Peyer's patch (tissue), 4 donors: ENCODE measurements at regions not wholly inside any gene's neighbourhood (a gene's known extent, or its start where the extent isn't known, plus 50 kb on each side); places are given as distances from the start of the nearest gene placed in this dataset.

ENCODE experiments used
- DNase-seq, 3 donors: peaks; one replicate each; pipeline ENCODE4 v3.0.0-alpha.2; 2017 to 2019
- H3K27ac ChIP-seq, 4 donors: fragments of 200-600 bp; sonication (generic); one replicate each; pipeline ENCODE4 v1.5.1; 2016 to 2019
- H3K27me3 ChIP-seq, 2 donors: fragments of 200-600 bp; sonication (generic); one replicate each; pipeline ENCODE4 v1.5.1; 2019
- H3K36me3 ChIP-seq, 3 donors: fragments of 200-600 bp; sonication (generic); one replicate each; pipeline ENCODE4 v1.5.1; 2016 to 2019
- H3K4me1 ChIP-seq, 4 donors: fragments of 200-600 bp; sonication (generic); one replicate each; pipeline ENCODE4 v1.5.1; 2016 to 2019
- H3K4me3 ChIP-seq, 4 donors: fragments of 200-600 bp; sonication (generic); 1 replicate in 3 of 4; 2 replicates in 1 of 4; pipeline ENCODE4 v1.5.1; 2016 to 2019; ENCODE audit warnings: mild to moderate bottlenecking in 1 of 4
- H3K9me3 ChIP-seq, 4 donors: fragments of 200-600 bp; sonication (generic); one replicate each; pipeline ENCODE4 v1.5.1; 2016 to 2019; ENCODE audit warnings: mild to moderate bottlenecking in 1 of 4
- POLR2A ChIP-seq, 2 donors: fragments of 450-650 bp; IDR thresholded peaks; one replicate each; pipeline ENCODE4 v1.5.1; 2017; ENCODE audit warnings: antibody characterized with exemption in 2 of 2, mild to moderate bottlenecking in 2 of 2, moderate library complexity in 2 of 2
- TF ChIP-seq, protein P1 (sequence below), 6 experiments: fragments of 450-650 bp in 4 of 6; fragments of 200-600 bp in 2 of 6; sonication (generic) in 1 of 6; IDR thresholded peaks; one replicate each; pipeline ENCODE4 v1.5.1; 2017 to 2019; ENCODE audit warnings: antibody characterized with exemption in 6 of 6, mild to moderate bottlenecking in 3 of 6, moderate library complexity in 1 of 6

DNA sequence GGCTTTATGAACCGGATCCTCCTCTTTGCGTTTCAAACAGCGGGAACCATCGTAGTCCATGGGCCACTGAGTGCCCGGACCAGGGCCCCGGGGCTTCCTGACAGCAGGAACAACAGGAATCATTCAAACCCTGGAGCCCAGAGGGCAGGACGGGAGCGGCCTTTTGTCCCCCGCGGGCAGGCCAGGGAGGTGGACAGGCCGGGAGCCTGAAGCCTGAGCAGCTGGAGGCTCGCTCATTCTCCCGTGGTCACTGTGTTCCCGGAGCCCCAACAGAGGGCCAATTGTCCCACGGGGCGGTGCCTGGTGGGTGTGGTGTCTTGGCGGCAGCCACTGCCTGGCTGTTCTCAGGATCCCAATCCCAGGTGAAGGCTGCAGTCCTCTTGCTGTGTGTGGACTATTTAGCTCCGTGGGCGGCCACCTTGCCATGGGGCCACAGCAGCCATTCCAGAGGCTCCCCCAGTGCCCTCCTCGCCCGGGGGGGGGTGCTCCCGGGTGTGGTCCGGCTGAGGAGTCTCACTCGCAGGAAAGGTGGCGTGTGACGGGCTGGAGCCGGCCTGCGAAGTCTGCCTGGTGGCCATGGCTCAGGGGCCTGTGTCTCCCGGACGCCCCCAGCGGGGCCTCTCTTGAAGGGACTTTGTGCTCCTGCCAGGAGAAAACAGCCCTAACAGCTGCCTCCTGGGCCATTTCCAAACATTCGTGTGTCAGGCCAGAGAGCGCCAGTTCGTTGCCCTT is 77.2 kb upstream of the BHLHE23 start:
- DNase-seq, result no peak
- TF ChIP-seq, protein P1, sequence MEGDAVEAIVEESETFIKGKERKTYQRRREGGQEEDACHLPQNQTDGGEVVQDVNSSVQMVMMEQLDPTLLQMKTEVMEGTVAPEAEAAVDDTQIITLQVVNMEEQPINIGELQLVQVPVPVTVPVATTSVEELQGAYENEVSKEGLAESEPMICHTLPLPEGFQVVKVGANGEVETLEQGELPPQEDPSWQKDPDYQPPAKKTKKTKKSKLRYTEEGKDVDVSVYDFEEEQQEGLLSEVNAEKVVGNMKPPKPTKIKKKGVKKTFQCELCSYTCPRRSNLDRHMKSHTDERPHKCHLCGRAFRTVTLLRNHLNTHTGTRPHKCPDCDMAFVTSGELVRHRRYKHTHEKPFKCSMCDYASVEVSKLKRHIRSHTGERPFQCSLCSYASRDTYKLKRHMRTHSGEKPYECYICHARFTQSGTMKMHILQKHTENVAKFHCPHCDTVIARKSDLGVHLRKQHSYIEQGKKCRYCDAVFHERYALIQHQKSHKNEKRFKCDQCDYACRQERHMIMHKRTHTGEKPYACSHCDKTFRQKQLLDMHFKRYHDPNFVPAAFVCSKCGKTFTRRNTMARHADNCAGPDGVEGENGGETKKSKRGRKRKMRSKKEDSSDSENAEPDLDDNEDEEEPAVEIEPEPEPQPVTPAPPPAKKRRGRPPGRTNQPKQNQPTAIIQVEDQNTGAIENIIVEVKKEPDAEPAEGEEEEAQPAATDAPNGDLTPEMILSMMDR (IDR thresholded peaks at IDR 0.05), result no peak
- no peak for TF ChIP-seq POLR2A (IDR thresholded peaks at IDR 0.05)

DNA sequence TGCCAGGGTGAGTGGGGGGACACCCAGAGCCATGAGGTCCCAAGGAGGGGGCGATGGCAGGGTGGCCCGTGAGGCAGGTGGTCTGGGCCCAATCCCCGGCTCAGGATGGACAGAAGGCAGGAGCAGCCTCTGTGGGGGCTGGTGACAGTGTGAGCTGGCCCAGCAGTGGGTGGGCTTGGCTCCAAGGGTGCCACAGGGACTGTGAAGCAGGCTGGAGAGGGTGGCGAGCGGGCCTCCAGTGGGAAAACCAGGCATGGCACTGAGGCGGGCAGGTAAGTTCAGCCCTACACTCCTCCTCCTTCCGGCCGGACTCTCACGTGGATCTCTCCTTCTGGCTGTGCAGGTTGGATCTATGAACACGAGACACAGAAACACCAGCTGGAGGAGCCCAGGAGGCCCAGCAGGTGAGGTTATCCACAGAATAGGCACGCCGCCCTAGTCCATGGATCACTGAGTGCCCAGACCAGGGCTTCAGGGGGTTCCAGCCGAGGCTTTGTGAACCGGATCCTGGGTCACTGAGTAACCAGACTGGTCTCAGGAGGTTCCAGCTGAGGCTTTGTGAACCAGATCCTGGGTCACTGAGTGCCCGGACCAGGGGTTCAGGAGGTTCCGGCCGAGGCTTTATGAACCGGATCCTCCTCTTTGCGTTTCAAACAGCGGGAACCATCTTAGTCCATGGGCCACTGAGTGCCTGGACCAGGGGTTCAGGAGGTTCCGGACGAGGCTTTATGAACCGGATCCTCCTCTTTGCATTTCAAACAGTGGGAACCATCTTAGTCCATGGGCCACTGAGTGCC is 76.4 kb upstream of the BHLHE23 start:
- H3K27ac ChIP-seq, result no peak overlapping the region
- no peak for DNase-seq
- H3K4me3 ChIP-seq, result no peak overlapping the region
- H3K27me3 ChIP-seq, result no peaks in the 10 kb centered on the region
- peaks cover 0 to 4% (median 2%) of the 10 kb centered on the region in 4 donors for H3K9me3 ChIP-seq
- no peaks in the 10 kb centered on the region for H3K36me3 ChIP-seq
- H3K4me1 ChIP-seq, result no peaks in the 10 kb centered on the region
- TF ChIP-seq POLR2A (IDR thresholded peaks at IDR 0.05), result no peak
- TF ChIP-seq, protein P1 (IDR thresholded peaks at IDR 0.05), result no peak

More for the DNA sequence above, 77.2 kb upstream of the BHLHE23 start:
- H3K36me3 ChIP-seq, result no peaks in the 10 kb centered on the region
- H3K4me1 ChIP-seq, result no peaks in the 10 kb centered on the region
- H3K27ac ChIP-seq, result no peak overlapping the region
- no peak overlapping the region for H3K4me3 ChIP-seq
- H3K9me3 ChIP-seq, result peaks cover 0 to 3% (median 0%) of the 10 kb centered on the region in 4 donors
- H3K27me3 ChIP-seq, result no peaks in the 10 kb centered on the region

DNA sequence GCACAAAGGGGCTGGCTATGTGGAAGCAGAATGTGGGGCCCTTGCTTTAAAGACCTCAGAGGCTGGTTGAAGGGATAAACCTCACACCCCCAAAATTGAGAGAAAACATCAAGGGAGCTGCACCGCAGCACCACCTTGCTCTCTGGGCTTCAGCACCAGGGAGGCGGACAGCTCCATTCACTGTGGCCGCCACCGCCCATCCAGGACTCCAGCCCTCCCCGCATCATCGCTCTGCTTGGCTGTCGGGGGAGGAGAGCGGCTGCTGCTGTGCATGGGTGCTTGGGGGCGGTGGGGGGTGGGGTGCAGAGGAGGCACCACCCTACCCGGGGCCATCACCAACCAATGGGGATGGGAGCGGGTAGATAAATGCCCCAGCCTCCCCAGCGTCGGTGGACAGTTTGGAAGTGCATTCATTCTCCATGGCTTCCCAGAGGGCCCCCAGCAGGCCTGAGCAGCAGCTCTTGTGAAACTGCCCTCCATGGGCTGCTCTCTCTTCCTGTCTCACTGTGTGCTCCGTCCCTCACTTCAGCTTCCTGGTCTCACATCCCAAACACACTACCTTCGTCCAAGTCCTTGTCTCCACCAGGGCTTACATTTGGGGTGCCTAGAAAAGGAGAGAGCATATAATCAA is 75.7 kb upstream of the BHLHE23 start:
- no peaks in the 10 kb centered on the region for H3K27me3 ChIP-seq
- TF ChIP-seq, protein P1 (IDR thresholded peaks at IDR 0.05), result no peak
- TF ChIP-seq POLR2A (IDR thresholded peaks at IDR 0.05), result no peak
- DNase-seq, result no peak
- peaks cover 0 to 10% (median 2%) of the 10 kb centered on the region in 4 donors for H3K9me3 ChIP-seq
- no peaks in the 10 kb centered on the region for H3K4me1 ChIP-seq
- no peak overlapping the region for H3K27ac ChIP-seq
- H3K36me3 ChIP-seq, result no peaks in the 10 kb centered on the region
- H3K4me3 ChIP-seq, result no peak overlapping the region

DNA sequence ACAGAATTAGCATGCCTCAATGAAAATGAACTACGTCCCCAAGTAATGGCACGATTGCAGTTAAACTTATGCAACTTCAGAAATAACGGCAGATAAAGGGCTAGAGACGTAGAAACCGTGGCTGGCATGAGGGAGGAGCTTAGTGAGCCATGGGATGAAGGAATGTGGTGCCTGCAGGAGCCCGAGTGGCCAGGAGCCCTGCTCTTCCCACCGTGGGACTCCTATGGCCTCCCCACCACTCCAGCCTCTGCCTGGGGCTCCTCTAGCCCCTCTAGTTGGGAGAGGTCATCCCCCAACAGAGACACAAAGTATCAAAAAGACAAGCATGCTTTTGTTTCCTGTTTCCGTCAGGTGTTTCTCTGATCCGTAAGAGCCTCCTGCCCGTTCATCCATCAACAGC is 75.1 kb upstream of the BHLHE23 start:
- Histone ChIP-seq H3K36me3 (no peaks in the 10 kb centered on the region), H3K4me1 (no peaks in the 10 kb centered on the region), H3K9me3 (peaks cover 0 to 12% (median 2%) of the 10 kb centered on the region in 4 donors), H3K27ac (no peak overlapping the region), H3K4me3 (no peak overlapping the region), H3K27me3 (no peaks in the 10 kb centered on the region)
- TF ChIP-seq POLR2A (IDR thresholded peaks at IDR 0.05), result no peak
- TF ChIP-seq, protein P1 (IDR thresholded peaks at IDR 0.05), result no peak
- DNase-seq, result no peak

DNA sequence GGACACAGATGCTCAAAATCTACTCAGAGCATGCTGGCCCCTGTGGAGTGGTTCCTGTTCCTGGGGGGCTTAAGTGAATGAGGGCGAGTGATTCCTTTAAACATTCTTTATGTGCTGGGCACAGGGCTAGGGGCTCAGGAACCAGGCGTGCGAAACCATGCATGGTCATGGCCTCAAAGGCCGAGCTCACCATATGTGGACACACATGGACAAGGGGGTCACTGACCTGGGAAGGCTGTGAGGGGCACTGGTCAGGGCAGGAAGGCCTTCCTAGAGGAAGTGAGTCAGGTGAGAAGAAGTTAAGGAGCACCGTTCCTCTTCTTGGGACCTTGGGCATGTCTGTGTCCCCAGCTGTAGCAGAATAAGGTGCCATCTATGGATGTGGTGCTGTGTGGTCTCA is 74.6 kb upstream of the BHLHE23 start:
- TF ChIP-seq, protein P1 (IDR thresholded peaks at IDR 0.05), result no peak
- TF ChIP-seq POLR2A (IDR thresholded peaks at IDR 0.05), result no peak
- Histone ChIP-seq H3K4me3 (no peak overlapping the region), H3K27ac (no peak overlapping the region), H3K36me3 (no peaks in the 10 kb centered on the region), H3K9me3 (peaks cover 0 to 17% (median 2%) of the 10 kb centered on the region in 4 donors), H3K4me1 (no peaks in the 10 kb centered on the region), H3K27me3 (no peaks in the 10 kb centered on the region)
- peak in 2 of 3 donors; percentile 13 for DNase-seq
